ENCODE measurements at regions not wholly inside any gene's neighbourhood (a gene's known extent, or its start where the extent isn't known, plus 50 kb on each side); places are given as distances from the start of the nearest gene placed in this dataset.

DNA sequence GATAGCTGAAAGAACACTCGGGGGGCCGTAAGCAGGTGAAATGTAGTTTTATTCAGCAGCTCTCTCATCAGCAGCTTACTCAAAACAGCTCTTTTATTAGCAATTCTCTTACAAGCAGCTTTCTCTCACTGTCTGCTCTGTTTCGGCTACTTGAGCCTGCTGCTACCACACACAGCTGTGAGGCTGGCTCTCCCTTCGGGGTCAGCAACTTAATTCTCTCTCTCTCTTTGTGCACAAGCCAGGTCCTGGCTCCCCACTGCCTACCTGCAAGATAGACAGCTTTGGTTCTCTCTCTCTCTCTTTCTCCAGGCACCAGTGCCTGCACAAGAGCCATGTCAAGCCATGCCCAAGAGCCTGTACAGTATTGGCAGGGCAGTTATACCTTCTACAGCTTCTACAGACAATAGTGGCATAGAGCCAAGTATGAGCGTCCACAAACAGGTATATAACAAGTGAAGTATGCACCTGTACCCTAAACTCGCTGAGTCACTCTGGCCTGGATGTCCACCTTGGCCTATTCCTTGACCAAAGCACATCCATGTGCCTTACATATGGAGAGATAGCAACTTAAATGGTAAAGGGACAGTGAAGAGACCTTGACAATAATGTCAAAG, 110.8 kb downstream of the MTNR1B start:
- TF ChIP-seq CTCF (optimal IDR thresholded peaks at IDR 0.05 in 1 of 3, IDR thresholded peaks at IDR 0.05 in 1 of 3, conservative IDR thresholded peaks at IDR 0.05 in 1 of 3; ENCODE audit: extremely low read depth in 1 of 3, insufficient read depth in 2 of 3, low read length in 3 of 3) (no peak), EZH2 (IDR thresholded peaks at IDR 0.05; ENCODE audit: low read length) (no peak)
